CD4-positive, alpha-beta T cell (primary cell): ENCODE measurements at regions not wholly inside any gene's neighbourhood (a gene's known extent, or its start where the extent isn't known, plus 50 kb on each side); places are given as distances from the start of the nearest gene placed in this dataset.

Experiments used
- ATAC-seq: fragments of 200-7000 bp; cut with Tn5 transposase; one replicate; pipeline ENCODE4 v1.10.0; 2022; ENCODE audit warnings: mild to moderate bottlenecking; ENCODE audit not compliant: poor library complexity
- CTCF ChIA-PET: fragments of 350-600 bp; sonication (Branson Sonifier 250); formaldehyde crosslinking; loops from one replicate; lab custom pipeline; 2021; ENCODE audit warnings: antibody characterized with exemption, inconsistent platforms; lab: Charles Lee
- POLR2A ChIA-PET: fragments of 350-600 bp; sonication (Branson Sonifier 250); formaldehyde crosslinking; loops from one replicate; lab custom pipeline; 2021; ENCODE audit warnings: antibody characterized with exemption, inconsistent platforms; lab: Charles Lee
- DNase-seq, 14 experiments: peaks; one replicate each; pipeline ENCODE4 v3.0.0-alpha.2; 2013 to 2020; ENCODE audit warnings: mixed read lengths in 2 of 14
- H3K27ac ChIP-seq, 2 donors: one replicate each; pipeline versions ENCODE4 v1.5.1 to v1.7.0; 2013; ENCODE audit warnings: low read length in 2 of 2, low read depth in 1 of 2, mild to moderate bottlenecking in 1 of 2
- H3K27me3 ChIP-seq, 2 experiments: 1 replicate in 1 of 2; 2 replicates in 1 of 2; pipeline versions ENCODE4 v1.6.1 to v1.7.0; 2013; ENCODE audit warnings: low read length in 2 of 2, control low read depth in 1 of 2, mild to moderate bottlenecking in 1 of 2, moderate library complexity in 1 of 2; ENCODE audit not compliant: insufficient read depth in 2 of 2, control insufficient read depth in 1 of 2
- H3K36me3 ChIP-seq: one replicate; pipeline ENCODE4 v1.6.1; 2013; ENCODE audit warnings: low read length, control low read depth; ENCODE audit not compliant: insufficient read depth
- H3K4me1 ChIP-seq: one replicate; pipeline ENCODE4 v1.6.1; 2013; ENCODE audit warnings: low read length, control low read depth; ENCODE audit not compliant: insufficient read depth
- H3K4me3 ChIP-seq: one replicate; pipeline ENCODE4 v1.5.1; 2013; ENCODE audit warnings: mild to moderate bottlenecking, low read length, moderate library complexity
- H3K9me3 ChIP-seq, 2 experiments: 1 replicate in 1 of 2; 2 replicates in 1 of 2; pipeline versions ENCODE4 v1.6.1 to v1.7.0; 2013; ENCODE audit warnings: low read length in 2 of 2, mild to moderate bottlenecking in 2 of 2, control low read depth in 1 of 2, moderate library complexity in 1 of 2; ENCODE audit not compliant: control insufficient read depth in 1 of 2, insufficient read depth in 1 of 2
- H3K27ac Mint-ChIP-seq: one replicate; pipeline ENCODE4 v1.8.0; 2020; ENCODE audit warnings: mixed read lengths
- H3K27me3 Mint-ChIP-seq: one replicate; pipeline ENCODE4 v1.8.0; 2021; ENCODE audit warnings: mixed read lengths
- H3K36me3 Mint-ChIP-seq: one replicate; pipeline ENCODE4 v1.8.0; 2021; ENCODE audit warnings: low read depth, mixed read lengths
- H3K4me1 Mint-ChIP-seq: one replicate; pipeline ENCODE4 v1.8.0; 2021; ENCODE audit warnings: low read depth, mixed read lengths
- H3K4me3 Mint-ChIP-seq: one replicate; pipeline ENCODE4 v1.8.0; 2020; ENCODE audit warnings: mild to moderate bottlenecking, mixed read lengths
- H3K9me3 Mint-ChIP-seq: one replicate; pipeline ENCODE4 v1.8.0; 2020; ENCODE audit warnings: mixed read lengths
- intact Hi-C, 2 experiments: fragments of 100-400 bp; cut with DNase I in 1 of 2; cut with micrococcal nuclease in 1 of 2; formaldehyde crosslinking; loops; one replicate each; pipeline versions ENCODE4 v1.15.1 to v1.9.0; 2023 to 2025; cut with DNase I, micrococcal nuclease
- TF ChIP-seq, protein P1 (sequence below): fragments of 200-600 bp; IDR thresholded peaks from one replicate; pipeline ENCODE4 v1.8.0; 2022; ENCODE audit warnings: antibody characterized with exemption, mild to moderate bottlenecking

DNA sequence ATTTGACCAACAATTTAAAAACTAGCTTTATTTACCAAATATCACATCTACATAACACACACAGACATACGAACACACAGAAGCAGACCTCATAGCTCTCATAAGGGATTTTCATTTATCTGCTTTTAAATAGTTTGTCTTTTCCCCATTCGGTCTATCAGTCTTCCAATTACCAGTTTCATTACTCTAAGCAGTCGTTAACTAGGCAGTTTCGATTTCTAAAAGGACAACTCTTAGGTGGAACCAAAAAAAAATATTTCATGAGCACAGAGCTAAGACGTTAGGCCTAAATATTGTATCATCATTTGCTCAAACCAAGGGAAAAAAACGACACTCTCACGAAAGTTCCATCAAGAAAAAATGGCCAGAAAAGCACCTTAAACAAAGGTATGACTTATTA lies 228.4 kb downstream of the SPANXN1 start:
- ATAC-seq (no peak), DNase-seq (no peak)
- H3K27ac ChIP-seq, result no peak overlapping the region
- no peaks in the 10 kb centered on the region for H3K9me3 ChIP-seq
- TF ChIP-seq, protein P1, sequence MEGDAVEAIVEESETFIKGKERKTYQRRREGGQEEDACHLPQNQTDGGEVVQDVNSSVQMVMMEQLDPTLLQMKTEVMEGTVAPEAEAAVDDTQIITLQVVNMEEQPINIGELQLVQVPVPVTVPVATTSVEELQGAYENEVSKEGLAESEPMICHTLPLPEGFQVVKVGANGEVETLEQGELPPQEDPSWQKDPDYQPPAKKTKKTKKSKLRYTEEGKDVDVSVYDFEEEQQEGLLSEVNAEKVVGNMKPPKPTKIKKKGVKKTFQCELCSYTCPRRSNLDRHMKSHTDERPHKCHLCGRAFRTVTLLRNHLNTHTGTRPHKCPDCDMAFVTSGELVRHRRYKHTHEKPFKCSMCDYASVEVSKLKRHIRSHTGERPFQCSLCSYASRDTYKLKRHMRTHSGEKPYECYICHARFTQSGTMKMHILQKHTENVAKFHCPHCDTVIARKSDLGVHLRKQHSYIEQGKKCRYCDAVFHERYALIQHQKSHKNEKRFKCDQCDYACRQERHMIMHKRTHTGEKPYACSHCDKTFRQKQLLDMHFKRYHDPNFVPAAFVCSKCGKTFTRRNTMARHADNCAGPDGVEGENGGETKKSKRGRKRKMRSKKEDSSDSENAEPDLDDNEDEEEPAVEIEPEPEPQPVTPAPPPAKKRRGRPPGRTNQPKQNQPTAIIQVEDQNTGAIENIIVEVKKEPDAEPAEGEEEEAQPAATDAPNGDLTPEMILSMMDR, result no peak
- H3K9me3 Mint-ChIP-seq, result no peaks in the 10 kb centered on the region
- H3K4me3 ChIP-seq, result no peak overlapping the region
- intact Hi-C loops, result no loop called here
- ChIA-PET CTCF (no interaction called here), POLR2A (no interaction called here)
- H3K4me1 Mint-ChIP-seq, result no peaks in the 10 kb centered on the region
- no peaks in the 10 kb centered on the region for H3K4me1 ChIP-seq
- H3K27me3 Mint-ChIP-seq, result no peaks in the 10 kb centered on the region
- no peak overlapping the region for H3K4me3 Mint-ChIP-seq
- H3K27ac Mint-ChIP-seq, result no peak overlapping the region
- H3K27me3 ChIP-seq, result no peaks in the 10 kb centered on the region
- H3K36me3 Mint-ChIP-seq, result no peaks in the 10 kb centered on the region
- no peaks in the 10 kb centered on the region for H3K36me3 ChIP-seq

DNA sequence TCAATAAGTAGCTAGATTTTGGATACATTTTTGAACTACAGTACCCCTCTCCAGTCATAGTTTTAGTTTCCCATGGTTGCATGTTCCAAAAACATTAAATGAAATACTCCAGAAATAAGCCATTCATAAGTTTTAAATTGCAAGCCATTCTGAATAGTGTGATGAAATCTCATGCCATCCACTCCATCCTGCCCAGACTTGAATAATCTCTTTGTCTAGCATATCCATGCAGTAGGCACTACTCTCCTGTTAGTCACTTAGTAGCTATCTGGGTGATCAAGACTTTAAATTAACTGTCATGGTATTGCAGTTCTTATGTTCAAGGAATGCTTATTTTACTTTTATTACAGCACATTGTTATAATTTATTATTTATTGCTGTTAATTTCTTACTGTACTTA lies 237.4 kb downstream of the SPANXN1 start:
- H3K27ac ChIP-seq, result no peak overlapping the region
- H3K4me3 ChIP-seq, result no peak overlapping the region
- H3K4me1 ChIP-seq, result no peaks in the 10 kb centered on the region
- no peaks in the 10 kb centered on the region for H3K27me3 ChIP-seq
- TF ChIP-seq, protein P1, result no peak
- Mint-ChIP-seq H3K4me1 (no peaks in the 10 kb centered on the region), H3K9me3 (peaks cover 6% of the 10 kb centered on the region), H3K27ac (no peak overlapping the region), H3K27me3 (no peaks in the 10 kb centered on the region), H3K36me3 (no peaks in the 10 kb centered on the region), H3K4me3 (no peak overlapping the region)
- POLR2A ChIA-PET, result no interaction called here
- ATAC-seq (no peak), DNase-seq (no peak)
- CTCF ChIA-PET, result no interaction called here
- intact Hi-C loops, result no loop called here
- H3K9me3 ChIP-seq, result no peaks in the 10 kb centered on the region
- H3K36me3 ChIP-seq, result no peaks in the 10 kb centered on the region

DNA sequence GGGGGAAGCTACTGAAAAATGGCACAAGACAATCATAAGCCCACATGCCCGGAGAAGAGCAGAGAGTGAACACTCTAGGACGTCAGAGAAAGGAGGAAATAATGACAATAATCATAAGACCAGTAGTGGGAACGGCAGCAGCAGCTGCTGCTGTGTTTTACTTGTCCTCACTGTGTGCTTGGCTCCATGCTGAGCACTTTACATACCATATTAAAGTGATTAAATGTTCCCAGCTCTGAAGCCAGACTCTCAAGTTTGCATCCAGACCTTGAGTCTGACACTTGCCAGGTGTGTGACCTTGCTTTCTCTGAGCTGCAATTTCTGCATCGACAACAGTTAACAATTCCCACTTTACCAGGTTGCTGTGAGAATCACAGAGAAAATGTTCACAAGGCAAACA lies 255.4 kb downstream of the SPANXN1 start:
- ChIA-PET CTCF (no interaction called here), POLR2A (no interaction called here)
- Mint-ChIP-seq H3K4me3 (no peak overlapping the region), H3K27ac (no peak overlapping the region), H3K27me3 (no peaks in the 10 kb centered on the region), H3K36me3 (no peaks in the 10 kb centered on the region), H3K4me1 (no peaks in the 10 kb centered on the region), H3K9me3 (peaks cover 6% of the 10 kb centered on the region)
- TF ChIP-seq, protein P1, result no peak
- Histone ChIP-seq H3K27me3 (no peaks in the 10 kb centered on the region), H3K27ac (no peak overlapping the region), H3K4me3 (no peak overlapping the region), H3K4me1 (no peaks in the 10 kb centered on the region), H3K36me3 (no peaks in the 10 kb centered on the region), H3K9me3 (peaks cover 0 to 3% of the 10 kb centered on the region in 2 experiments)
- ATAC-seq, result no peak
- intact Hi-C loops, result no loop called here
- no peak for DNase-seq
